HCEC 1CT (cell line): ENCODE measurements at regions not wholly inside any gene's neighbourhood (a gene's known extent, or its start where the extent isn't known, plus 50 kb on each side); places are given as distances from the start of the nearest gene placed in this dataset.

Experiments
- DNase-seq: peaks from one replicate; pipeline ENCODE4 v3.0.0-alpha.2; 2017

DNA sequence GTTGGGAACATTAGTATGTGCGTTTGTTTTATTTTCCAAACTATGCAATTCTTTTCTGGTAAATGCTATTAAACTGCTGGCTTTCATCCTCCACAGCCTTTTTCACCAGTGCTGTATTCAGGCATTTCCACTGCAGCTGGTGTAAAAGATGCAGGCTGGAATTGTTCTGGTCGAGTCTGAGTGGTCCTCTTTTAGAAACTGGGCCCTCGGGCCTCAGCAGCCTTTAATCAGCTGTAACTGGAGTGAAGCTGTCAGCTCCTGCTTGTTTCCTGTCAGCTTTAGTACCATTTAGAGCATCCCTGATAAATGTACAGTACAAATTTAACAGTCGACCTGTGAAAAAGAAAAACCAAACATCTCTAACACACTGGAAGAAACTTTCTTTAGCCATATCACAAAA is 979.6 kb downstream of the TFAP2A start:
- DNase-seq: no peak

DNA sequence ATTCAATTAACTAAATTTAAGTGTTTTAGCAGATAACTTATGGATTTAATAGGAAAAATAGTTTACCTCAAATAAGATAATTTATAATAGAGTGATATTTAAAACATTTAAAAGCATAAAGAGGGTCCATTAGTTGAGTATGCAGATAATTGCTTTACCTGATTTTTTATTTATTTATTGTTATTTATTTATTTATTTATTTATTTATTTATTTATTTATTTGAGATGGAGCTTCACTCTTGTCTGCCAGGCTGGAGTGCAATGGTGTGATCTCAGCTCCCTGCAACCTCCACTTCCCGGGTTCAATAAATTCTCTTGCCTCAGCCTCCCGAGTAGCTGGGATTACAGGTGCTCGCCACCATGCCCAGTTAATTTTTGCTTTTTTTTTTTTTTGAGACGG is 982.9 kb downstream of the TFAP2A start:
- DNase-seq: no peak

DNA sequence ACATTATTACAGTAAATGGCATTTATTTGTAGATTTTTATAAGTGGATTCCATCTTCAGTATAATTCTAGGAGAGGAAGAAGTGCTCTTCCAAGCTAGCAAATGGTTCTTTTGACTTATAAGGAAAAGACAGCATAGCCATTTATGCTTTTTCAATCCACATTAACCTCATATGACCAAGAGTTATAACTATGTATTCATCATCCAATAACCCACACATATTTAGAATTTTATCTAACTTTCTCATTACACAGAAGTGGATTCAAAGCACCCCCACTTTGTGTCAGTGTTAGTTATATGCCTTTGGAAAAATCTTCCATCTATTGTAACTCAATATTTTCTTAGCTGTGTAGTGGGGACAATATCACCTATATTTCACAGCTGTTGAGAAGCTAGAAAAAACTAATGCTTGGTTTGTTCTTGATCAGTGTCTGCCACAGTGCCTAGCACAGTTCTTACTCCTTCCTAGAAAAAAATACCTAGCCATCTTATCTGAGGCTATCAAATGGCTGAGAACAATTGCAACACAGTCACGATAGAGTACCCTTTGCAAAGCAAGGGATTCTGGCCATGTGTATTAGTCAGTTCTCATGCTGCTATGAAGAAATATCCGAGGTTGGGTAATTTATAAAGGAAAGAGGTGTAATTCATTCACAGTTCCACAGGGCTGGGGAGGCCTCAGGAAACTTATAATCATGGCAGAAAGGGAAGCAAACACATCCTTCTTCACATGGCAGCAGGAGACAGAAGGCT is 986.3 kb downstream of the TFAP2A start:
- peak; percentile 64 for DNase-seq

DNA sequence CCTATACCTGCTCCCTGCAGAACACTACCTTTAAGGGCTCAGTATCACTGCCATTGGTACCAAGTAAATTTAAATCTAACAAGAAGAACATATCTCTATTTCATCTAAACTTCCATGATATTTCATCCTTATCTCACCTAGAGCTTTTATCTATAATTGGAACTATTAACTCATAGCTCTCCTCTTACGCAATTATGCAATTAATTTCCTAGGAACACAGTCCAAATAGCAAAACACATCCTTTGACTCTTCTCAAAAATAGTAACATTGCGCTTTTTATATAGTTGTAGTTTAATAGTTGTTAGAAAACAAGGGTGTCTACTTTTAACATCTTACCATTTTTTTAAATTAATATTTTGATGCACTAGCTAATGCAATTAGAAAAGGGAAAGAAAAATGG is 986.8 kb upstream of the SLC35B3 start:
- DNase-seq: no peak

DNA sequence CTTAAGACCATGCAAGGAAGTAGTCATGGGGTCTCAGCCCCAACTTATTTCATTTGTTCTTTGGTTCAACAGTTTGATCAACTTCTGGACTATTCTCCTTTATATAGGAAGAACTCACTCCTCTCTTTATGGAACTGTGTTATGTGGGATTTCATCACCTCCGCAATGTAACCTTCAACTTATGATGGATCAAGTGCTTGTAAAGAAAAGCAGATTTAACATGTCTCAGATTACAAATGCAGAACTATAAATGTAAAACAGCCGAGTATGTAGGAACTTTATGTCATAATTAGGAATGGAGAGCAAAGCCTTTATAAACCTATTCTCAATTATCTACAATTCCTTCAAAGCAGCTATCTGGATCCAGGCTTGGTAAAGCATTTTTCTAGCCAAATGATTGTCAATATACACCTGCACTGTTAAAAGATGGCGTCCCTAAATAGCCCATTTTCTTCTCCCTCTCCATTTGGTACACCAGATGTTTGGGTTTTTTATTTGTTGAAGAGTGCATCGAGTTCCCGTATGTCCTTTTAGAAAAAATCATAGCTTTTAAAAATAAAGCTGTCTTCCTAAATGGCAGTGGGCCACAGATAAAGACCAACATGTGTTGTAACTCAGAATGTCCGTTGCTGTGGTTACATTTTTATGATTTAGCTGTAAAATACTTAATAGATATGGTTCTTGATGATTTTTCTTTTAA is 985.1 kb upstream of the SLC35B3 start:
- no peak for DNase-seq

DNA sequence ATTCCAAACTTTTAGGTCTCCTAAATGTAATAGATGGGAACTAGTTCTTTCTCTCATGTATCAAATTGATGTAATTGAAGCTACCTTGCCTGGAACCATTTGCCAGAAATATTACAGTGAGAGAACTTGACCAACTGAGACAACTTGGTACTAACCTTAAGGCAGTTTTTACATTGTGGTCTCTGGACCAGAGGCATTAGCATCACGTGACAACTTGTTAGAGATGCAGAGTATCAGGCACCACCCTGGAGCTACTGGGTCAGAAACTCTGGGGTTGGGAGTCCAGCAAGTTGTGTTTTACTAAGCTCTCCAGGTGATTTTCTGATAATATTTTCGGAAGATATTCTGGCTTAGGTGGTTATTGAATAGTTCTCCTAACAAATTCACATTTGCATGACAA is 982.1 kb upstream of the SLC35B3 start:
- no peak for DNase-seq

DNA sequence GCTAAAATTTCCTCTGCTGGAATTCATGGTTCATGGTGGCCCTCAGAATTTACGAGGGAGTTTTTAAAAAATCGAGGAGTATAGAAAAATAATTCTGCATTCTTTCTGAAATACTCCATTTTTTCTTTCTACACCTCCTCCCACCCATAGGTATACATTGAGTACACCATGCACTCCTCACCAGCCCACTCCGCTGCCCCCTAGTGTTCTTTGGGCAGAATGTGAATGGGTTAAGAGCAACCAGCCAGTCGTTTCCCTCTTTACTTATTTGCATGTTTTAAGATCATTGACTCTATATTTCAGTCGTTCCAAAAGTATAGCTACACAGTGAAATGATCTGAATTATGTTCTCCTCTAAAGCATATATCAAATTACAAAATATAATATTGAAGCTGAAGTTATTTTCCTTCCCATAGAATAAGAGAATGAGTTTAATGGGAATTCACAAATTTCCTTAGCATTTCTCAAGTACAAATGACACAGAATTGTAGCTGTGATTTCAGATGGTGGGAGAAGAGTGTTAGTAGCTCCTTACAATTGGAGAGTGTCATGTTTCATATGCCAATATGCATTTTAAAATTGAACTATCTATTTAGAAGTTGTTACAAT is 977.7 kb upstream of the SLC35B3 start:
- DNase-seq: peak; percentile 29

DNA sequence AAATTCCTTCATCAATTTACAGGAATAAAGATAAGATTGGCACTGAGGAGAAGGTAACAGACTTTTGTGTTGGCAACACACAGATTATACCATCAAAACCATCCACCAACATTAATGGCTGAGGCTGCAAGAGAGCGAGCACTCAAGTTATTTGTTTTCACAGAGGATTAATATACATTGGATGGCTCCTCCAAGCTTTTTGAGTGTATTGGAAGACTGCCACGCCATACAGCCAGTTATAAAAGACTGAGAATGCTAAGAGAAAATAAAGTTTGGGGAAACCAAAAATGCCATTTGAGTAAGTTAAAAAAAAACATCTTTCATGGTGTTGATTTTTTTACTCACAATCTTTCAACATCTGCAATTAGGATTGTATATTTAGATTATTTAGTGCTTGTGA is 973.8 kb upstream of the SLC35B3 start:
- no peak for DNase-seq

DNA sequence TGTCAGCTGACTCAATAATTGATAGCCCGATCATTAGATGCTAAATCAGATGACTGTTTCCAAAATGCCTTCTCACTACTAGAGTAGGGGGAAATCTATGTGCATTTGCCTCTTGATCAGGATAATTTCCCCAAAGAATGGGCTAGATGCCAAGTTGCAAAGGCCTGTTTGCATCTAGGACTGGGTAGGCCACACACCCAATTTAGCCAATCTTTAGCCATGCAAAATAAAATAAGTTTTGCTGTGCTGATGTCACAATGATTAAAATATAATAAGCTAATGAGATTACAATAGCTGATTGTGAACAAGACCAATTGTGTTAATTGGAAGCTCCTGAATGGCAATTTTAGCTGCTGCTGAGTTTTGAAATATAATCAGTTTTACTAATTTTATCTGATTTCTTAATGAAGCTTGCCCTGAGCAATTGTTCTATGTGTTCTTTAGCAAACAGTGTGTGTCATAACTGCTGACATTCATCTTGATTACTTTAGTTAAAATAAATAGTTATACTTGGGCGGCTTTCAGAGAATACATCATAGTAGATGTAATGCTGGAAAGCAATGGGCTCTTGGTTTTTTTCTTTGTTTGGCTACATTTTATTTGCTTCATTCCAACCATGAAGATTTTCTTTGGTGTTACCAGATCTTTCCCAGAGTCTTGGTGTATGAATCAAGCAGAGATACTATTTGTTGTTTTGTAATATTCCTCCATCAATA is 973.2 kb upstream of the SLC35B3 start:
- DNase-seq: peak; percentile 2

DNA sequence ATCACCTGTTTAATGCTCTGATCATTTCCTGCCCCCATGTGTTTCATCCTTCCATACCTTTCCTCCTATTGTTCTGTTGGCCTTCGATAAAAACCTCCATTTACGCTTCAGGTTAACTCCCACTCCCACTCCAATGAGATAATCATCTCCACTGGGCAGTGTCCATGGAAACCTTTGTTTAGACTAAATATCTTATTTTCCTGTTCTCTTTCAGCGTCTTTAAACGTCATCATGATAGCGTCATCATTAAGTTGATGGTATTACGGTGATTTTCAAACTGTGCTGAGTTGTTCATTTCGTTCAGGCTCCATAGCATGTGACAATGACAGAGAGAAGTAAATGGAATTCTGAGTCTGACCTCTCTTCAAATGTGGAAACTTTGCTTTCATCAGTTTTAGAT is 970.5 kb upstream of the SLC35B3 start:
- no peak for DNase-seq

DNA sequence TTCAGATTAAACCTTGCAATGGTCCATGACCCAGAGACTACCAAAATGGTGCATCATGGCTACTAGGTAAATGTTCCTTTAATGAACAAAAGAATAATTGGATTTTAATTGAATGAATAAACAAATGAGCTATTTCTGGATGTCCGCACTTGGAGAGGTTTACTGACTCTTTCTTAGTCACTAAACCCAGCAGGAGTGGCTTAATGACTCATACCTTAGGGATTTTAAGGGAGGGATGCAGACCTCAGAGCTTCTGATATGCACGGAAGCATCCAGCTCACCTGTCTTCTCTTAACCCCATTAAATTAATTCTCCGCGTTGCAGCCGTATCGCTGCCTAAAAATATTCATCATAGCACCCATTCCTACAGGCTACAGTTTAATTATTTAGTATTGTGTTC is 970.0 kb upstream of the SLC35B3 start:
- peak; percentile 84 for DNase-seq

DNA sequence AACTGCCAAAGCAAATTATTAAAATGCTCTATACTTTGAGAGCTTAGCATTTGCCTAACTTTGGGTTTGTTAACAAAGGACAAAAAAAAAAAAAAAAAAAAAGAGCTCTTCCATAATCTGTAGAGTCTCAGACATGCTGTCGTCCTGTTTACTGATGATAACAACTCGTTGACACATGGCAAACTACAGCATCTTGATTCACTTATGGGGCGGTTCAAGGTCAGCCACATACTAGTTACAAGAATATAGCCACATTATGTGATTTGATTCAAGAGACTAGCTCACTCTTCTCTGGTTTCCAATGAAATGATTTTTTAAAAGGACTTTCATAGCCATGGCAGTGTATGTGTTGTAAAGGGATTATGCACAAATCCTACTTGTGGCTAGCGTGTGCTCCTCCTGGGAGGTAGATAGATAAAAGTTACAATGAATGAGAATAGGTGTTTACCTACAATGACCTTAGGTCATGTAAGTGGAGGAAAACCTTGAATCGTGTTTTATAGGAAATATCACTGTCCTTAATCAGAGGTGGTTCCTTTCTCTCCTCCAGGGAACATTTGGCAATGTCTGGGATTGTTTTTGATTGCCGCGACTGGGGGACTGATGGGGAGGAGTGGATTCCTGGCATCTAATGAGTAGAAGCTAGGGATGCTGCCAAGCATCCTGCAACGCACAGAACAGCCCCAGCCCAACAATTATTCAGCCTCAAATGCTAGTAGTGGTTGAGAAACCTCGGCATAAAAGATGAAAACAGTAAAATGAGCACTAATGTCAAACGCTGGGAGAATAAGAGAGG is 969.2 kb upstream of the SLC35B3 start:
- peak; percentile 3 for DNase-seq

DNA sequence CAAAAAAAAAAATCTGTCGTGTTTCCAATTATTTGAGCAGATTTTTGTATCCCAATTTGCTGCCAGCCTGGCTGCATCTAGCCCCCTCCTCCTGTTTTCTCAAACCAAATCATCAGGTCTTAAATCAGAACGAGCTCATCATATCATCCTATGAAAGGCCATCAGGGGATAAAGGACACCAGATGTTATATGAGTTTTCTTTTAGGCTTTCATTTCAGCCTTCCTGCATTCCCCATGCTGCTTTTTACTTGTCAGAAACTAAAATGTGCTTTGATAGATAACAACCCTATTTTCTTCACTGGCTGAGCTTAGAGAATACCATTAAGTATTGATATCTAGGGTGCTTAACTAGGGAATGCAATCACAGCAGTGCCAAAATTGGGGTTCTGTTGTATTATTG is 968.4 kb upstream of the SLC35B3 start:
- no peak for DNase-seq

DNA sequence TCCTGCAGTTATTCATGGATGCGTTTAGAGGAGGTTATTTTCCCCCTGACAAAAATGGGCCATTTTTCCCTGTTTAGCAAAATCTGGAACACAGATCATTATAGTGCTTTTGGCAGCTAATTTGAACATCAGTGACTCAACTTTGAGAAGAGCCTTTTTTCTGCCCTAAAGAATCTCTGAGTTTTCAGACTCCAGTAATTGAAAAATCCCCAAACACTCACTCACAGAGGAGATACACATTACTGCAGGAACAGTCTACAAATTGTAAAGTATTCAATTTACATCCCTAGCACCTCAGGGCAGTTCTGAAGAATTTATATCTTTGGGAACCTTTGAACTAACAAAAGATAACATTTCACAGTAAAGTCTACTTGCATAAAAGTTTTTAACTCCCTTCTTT is 966.6 kb upstream of the SLC35B3 start:
- no peak for DNase-seq

DNA sequence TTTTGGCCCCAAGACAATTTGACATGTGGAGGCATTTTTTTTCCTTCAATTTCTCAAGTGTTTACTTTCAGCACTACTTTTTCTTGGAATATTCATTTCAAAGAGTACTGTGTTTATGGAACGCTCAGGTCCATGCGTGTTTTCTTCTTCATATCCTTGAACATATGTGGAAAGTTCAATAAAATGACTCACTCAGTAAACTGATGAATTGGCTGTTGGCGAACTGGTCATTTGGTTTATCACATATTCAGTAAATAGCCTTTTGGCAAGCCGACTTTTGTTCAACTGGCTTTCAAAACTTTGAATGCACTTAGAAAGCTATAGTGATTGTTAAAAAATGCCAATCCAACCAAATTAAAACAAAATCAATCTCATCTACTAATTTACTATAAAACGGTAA is 964.6 kb upstream of the SLC35B3 start:
- DNase-seq: no peak

DNA sequence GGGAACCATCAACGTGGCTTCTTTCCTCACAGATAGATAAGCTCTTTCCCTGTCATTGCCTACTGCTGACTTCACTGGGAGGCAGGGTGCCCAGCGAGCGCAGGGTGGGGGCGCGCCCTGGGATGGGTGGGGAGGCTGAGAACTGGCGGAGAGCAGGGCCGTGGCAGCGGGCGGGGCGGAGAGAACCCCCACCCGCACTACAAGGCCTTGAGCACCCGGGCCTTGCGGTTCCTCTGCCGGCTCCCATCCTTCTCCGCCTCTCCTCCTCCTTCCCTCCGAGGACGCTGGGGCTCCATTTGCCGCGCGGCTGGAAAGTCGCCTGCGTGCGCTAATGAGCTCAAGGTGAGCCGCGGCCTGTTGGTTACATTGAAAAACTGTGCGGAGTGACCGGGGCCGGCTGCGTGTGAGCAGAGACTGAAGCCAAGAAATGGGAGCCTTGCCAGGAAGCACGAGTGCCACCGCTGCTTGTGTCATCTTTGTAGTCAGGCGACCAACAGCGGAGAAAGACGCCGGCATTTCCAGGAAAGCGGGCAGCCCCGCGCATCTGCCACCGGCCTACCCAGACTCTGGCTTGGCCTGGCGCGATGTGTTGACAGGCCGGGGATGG is 963.5 kb upstream of the SLC35B3 start:
- no peak for DNase-seq

DNA sequence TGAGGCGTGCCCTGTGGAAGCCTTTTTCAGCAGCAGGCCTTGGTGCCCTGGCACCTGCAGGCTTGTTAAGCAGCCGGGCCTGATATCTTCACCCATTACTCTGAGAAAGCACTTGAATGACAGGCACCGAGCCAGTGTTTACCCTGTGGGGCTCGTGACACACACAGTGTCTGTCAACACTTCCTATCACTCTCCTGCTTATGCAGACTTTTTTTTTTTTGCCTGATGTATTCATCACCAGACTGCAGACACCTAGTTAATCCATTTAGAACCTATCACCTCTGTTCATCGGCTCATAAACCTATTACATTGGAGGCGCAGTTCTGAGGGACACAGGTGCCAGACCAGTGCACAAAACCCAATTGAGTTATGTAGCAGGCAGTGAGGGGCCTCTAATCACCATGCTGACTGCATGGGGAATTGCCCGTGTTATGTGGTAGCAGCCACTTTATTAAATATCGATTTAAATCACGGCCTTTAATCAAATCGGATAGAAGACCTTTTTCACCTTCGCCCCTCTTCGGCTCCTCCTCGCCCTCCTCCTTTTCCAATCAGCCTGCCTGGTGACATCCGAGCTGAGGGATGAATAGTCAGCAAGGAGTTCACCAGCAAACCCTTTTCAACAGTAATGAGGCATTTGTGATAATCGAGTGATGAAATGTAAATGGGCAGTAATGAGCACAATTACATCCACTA is 962.9 kb upstream of the SLC35B3 start:
- no peak for DNase-seq

DNA sequence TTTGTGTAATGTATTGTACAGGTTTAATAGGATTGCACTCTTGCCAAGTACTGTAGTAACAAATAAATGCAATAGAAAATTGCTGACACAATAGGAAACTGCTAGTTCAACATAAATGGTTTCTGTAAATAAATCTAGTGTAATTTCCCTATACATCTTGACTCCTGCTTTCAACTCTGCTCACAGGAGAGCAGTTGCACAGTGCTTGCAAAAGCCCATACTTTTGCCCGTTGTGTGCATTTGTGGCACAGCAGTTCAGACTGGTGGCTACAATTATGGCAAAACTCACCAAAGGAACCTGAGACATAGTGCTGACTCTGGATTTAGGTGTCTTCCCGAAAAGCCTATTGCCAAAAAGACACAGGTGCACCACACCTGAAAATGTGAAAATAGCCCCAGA is 953.3 kb upstream of the SLC35B3 start:
- no peak for DNase-seq

DNA sequence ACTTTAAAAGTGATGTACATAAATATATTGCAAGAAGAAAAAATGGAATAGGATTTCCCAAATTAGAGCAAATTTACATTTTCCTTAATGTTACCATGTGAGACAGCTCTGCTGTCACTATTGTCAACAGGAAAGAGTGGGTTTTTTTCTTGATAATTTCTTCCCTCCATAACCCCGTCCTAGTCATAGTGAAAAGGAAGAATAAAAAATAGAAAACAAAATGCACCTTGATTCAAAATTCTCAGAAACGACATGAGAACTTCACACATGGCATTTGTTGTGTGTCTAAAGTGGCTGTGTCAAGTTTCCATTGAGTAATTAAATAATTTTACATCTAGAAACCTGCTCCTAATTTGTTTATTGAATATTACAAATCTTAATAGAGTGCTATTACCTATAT is 945.2 kb upstream of the SLC35B3 start:
- DNase-seq: no peak

DNA sequence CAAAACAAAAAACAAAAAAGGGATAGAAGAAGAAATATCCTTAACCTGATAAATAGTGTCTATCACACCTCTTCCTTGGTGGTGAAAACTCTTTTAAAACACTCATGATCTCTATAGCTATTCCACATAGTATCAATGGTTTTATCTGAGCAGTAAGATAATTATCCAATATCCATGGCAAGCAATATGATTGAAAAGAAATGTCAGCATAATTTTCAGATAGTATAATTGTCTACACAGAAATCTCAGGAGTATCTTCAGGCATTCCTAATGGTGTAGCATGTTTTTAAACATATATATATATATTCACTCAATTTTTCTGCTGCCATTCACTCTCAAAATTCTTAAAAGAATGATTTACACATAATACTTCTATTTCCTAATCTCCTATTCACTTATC is 938.0 kb upstream of the SLC35B3 start:
- DNase-seq: no peak

DNA sequence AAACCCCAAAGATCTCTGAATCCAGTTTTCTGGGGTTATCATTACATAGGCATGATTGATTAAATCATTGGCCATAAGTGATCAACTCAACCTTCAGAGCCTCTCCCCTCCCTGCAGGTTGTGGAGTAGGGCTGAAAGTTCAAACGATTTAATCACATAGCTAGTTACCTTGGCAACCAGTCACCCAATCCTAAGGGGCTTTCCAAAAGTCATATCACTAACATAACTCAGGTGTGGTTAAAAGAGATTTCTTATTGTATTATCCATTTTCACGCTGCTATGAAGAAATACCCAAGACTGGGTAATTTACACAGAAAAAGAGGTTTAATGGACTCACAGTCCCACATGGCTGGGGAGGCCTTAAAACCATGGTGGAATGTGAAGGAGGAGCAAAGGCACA is 935.1 kb upstream of the SLC35B3 start:
- DNase-seq: no peak

DNA sequence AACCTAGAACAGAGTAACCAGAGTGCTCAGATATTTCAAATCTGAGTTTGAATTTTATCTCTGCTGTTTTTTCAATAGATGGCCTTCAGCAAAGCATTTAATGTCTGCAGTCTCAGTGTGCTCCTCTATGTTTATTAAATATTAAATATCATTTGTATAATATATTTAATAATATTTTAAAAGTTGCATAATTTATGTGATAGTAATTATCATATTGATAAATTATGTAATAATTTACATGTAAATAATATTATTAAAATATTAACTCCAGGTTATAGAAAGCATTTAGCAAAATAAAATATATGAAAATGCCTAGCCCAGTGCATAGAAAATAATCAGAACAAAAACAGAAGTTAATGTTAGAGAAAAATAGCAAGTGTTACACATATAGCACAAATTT is 930.0 kb upstream of the SLC35B3 start:
- DNase-seq: no peak
